Colonic mucosa (tissue), 4 donors: ENCODE measurements at regions not wholly inside any gene's neighbourhood (a gene's known extent, or its start where the extent isn't known, plus 50 kb on each side); places are given as distances from the start of the nearest gene placed in this dataset.

Source experiments
- DNase-seq: peaks from one replicate; pipeline ENCODE4 v3.0.0-alpha.2; 2020
- H3K27ac ChIP-seq: fragments of 200-600 bp; one replicate; pipeline ENCODE4 v1.8.0; 2021
- H3K27me3 ChIP-seq: fragments of 200-600 bp; one replicate; pipeline ENCODE4 v1.8.0; 2021
- H3K36me3 ChIP-seq: fragments of 200-600 bp; one replicate; pipeline ENCODE4 v1.8.0; 2021
- H3K4me1 ChIP-seq: fragments of 200-600 bp; one replicate; pipeline ENCODE4 v1.8.0; 2021; ENCODE audit warnings: mild to moderate bottlenecking
- H3K4me3 ChIP-seq: fragments of 200-600 bp; one replicate; pipeline ENCODE4 v1.8.0; 2021
- H3K9ac ChIP-seq, 2 donors: one replicate each; pipeline ENCODE4 v1.7.0; 2013; ENCODE audit warnings: control low read depth in 2 of 2, low read depth in 2 of 2, low read length in 2 of 2
- H3K9me3 ChIP-seq: fragments of 200-600 bp; one replicate; pipeline ENCODE4 v1.8.0; 2021
- intact Hi-C: fragments of 100-400 bp; cut with DNase I; formaldehyde crosslinking; loops from one replicate; pipeline ENCODE4 v1.14.1; 2022
- TF ChIP-seq, protein P1 (sequence below): fragments of 200-600 bp; IDR thresholded peaks from one replicate; pipeline ENCODE4 v1.8.0; 2022; ENCODE audit warnings: antibody characterized with exemption, mild to moderate bottlenecking
- donor health status: healthy.
- donor health status: DM: no; HTN: no; CAD: no.
- donor health status: DM: no; HTN: no; CAD: no.

DNA sequence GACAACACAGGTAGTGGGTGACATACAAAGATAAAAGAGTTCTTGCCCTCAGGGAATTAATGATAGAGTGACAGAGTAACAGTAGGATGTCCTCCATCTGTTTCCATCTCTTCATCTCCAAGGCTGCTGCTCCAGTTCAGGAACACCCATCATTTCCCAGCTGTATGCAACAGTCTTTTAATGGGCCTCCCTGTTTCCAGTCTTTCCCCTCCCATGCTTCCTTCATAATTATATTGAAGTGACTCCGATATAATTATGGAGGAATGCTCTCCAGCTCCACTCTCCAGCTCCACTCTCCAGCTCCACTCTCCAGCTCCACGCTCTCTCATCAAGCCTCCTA, 65.3 kb upstream of the MSN start:
- intact Hi-C loops, result no loop called here
- no peaks in the 10 kb centered on the region for H3K27me3 ChIP-seq
- H3K4me1 ChIP-seq, result no peaks in the 10 kb centered on the region
- H3K9me3 ChIP-seq, result no peaks in the 10 kb centered on the region
- DNase-seq, result no peak
- H3K36me3 ChIP-seq, result no peaks in the 10 kb centered on the region
- TF ChIP-seq, protein P1, sequence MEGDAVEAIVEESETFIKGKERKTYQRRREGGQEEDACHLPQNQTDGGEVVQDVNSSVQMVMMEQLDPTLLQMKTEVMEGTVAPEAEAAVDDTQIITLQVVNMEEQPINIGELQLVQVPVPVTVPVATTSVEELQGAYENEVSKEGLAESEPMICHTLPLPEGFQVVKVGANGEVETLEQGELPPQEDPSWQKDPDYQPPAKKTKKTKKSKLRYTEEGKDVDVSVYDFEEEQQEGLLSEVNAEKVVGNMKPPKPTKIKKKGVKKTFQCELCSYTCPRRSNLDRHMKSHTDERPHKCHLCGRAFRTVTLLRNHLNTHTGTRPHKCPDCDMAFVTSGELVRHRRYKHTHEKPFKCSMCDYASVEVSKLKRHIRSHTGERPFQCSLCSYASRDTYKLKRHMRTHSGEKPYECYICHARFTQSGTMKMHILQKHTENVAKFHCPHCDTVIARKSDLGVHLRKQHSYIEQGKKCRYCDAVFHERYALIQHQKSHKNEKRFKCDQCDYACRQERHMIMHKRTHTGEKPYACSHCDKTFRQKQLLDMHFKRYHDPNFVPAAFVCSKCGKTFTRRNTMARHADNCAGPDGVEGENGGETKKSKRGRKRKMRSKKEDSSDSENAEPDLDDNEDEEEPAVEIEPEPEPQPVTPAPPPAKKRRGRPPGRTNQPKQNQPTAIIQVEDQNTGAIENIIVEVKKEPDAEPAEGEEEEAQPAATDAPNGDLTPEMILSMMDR, result no peak
- no peak overlapping the region for H3K4me3 ChIP-seq
- no peak overlapping the region for H3K9ac ChIP-seq
- peak overlapping the region; percentile 52 for H3K27ac ChIP-seq

DNA sequence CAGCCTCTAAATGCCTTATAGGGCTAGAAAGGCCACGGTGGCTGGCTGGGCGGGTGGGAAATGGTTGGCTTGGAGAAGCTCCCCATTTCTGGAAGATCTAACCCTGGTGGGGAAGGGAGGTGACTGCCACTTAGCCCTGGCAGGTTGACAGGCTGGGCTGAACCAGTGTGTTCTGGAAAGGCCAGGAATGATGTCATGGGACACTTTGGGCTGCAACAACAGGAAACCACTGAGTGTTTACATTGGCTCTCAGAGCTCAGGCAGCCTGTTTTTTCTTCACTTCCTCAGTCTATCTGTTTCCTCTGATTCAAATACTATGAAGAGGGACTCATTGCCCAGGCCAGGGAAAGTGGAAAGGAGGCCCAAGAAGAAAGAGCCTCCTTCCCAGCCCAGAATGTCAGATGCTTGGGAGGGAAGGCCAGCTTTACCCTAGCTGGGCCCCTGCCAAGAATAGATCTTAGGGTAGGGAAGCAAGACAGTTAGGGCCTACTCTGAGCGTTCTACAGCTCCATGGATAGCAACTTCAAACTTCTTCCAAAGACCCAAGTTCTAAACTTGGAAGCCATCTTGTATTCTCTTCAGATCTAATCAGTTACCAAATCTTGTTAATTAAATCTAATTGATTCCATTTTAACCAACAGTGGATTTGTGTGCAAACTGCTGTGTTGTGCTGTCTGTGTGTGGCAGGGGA, 65.8 kb upstream of the MSN start:
- no peaks in the 10 kb centered on the region for H3K36me3 ChIP-seq
- intact Hi-C loops, result no loop called here
- H3K27ac ChIP-seq, result peak overlapping the region; percentile 52
- no peak overlapping the region for H3K4me3 ChIP-seq
- no peaks in the 10 kb centered on the region for H3K4me1 ChIP-seq
- TF ChIP-seq, protein P1, result no peak
- DNase-seq, result peak; percentile 82
- no peaks in the 10 kb centered on the region for H3K27me3 ChIP-seq
- H3K9ac ChIP-seq, result peak overlapping the region in 1 of 2 donors; percentile 9
- H3K9me3 ChIP-seq, result no peaks in the 10 kb centered on the region

GRCh38 chrX:65601126-65601525, 66.3 kb upstream of the MSN start:
- no peaks in the 10 kb centered on the region for H3K4me1 ChIP-seq
- TF ChIP-seq, protein P1, result peak; percentile 14
- no peak overlapping the region for H3K4me3 ChIP-seq
- peak overlapping the region in 1 of 2 donors; percentile 9 for H3K9ac ChIP-seq
- DNase-seq, result peak; percentile 12
- H3K36me3 ChIP-seq, result no peaks in the 10 kb centered on the region
- H3K9me3 ChIP-seq, result no peaks in the 10 kb centered on the region
- no peaks in the 10 kb centered on the region for H3K27me3 ChIP-seq
- peak overlapping the region; percentile 52 for H3K27ac ChIP-seq
- intact Hi-C loops, result no loop called here

DNA sequence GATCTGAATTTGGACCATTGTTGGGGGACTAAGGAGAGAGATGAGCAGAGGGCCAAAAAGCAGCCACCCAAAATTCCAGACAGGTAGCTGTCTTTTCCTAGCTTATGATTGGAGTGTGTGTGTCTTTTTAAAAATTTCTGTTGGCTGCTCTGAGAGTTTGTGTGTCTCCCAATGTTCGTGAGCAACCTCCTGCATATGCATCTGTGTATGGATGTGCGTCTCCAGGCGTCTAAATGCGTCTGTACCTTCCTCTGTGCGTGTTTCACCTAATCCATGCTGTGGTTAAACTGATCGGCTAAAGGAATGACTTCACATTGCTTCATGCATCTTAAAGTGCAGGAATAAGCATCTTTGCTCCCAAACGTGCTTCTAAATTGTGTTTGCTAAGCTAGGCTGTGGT, 65.5 kb upstream of the LAS1L start:
- Histone ChIP-seq H3K4me1 (no peaks in the 10 kb centered on the region), H3K36me3 (no peaks in the 10 kb centered on the region), H3K4me3 (no peak overlapping the region), H3K9me3 (no peaks in the 10 kb centered on the region), H3K27ac (no peak overlapping the region), H3K9ac (no peak overlapping the region), H3K27me3 (no peaks in the 10 kb centered on the region)
- TF ChIP-seq, protein P1, result no peak
- intact Hi-C loops, result no loop called here
- peak; percentile 12 for DNase-seq

GRCh38 chrX:65598559-65599147, 64.1 kb upstream of the LAS1L start:
- intact Hi-C loops, result loop anchor here (10.0 kb wide), 1 partner anchor 126 kb away; no protein-coding TSS in a partner anchor
- Histone ChIP-seq H3K4me1 (no peaks in the 10 kb centered on the region), H3K4me3 (no peak overlapping the region), H3K36me3 (no peaks in the 10 kb centered on the region), H3K9ac (no peak overlapping the region), H3K27me3 (no peaks in the 10 kb centered on the region), H3K9me3 (no peaks in the 10 kb centered on the region), H3K27ac (no peak overlapping the region)
- TF ChIP-seq, protein P1, result no peak
- no peak for DNase-seq
